ENCODE measurements at regions not wholly inside any gene's neighbourhood (a gene's known extent, or its start where the extent isn't known, plus 50 kb on each side); places are given as distances from the start of the nearest gene placed in this dataset.

DNA sequence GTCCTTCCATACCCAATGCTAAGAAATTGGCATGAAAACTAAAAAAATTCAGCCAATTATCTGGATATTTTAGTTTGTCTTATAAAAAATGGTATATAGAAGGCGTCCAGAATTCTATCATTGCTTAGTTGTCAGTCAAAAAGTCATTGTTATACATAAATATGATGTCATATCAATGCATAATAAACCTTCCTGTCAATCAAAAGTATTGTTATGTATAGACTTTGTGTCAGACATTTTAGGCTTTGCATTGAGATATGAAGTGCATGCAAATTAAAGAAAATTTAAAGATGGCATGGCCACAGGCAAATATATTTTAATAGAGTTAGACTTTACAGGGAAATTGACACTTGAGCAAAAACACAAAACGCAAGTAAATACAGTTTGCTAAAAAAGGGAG, 173.4 kb upstream of the FANCL start:
- TF ChIP-seq EZH2 (optimal IDR thresholded peaks at IDR 0.05; ENCODE audit: low read depth, low read length) (no peak), EZH2phosphoT487 (IDR thresholded peaks at IDR 0.05; ENCODE audit: low read length) (no peak)
- TF ChIP-seq, protein P1, sequence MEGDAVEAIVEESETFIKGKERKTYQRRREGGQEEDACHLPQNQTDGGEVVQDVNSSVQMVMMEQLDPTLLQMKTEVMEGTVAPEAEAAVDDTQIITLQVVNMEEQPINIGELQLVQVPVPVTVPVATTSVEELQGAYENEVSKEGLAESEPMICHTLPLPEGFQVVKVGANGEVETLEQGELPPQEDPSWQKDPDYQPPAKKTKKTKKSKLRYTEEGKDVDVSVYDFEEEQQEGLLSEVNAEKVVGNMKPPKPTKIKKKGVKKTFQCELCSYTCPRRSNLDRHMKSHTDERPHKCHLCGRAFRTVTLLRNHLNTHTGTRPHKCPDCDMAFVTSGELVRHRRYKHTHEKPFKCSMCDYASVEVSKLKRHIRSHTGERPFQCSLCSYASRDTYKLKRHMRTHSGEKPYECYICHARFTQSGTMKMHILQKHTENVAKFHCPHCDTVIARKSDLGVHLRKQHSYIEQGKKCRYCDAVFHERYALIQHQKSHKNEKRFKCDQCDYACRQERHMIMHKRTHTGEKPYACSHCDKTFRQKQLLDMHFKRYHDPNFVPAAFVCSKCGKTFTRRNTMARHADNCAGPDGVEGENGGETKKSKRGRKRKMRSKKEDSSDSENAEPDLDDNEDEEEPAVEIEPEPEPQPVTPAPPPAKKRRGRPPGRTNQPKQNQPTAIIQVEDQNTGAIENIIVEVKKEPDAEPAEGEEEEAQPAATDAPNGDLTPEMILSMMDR (IDR thresholded peaks at IDR 0.05; ENCODE audit: low read length): no peak

All from MM.1S (cell line).